ENCODE measurements at regions not wholly inside any gene's neighbourhood (a gene's known extent, or its start where the extent isn't known, plus 50 kb on each side); places are given as distances from the start of the nearest gene placed in this dataset.
A peak's percentile ranks its signal among the peaks of the same experiment; 100 is the strongest.

DNA sequence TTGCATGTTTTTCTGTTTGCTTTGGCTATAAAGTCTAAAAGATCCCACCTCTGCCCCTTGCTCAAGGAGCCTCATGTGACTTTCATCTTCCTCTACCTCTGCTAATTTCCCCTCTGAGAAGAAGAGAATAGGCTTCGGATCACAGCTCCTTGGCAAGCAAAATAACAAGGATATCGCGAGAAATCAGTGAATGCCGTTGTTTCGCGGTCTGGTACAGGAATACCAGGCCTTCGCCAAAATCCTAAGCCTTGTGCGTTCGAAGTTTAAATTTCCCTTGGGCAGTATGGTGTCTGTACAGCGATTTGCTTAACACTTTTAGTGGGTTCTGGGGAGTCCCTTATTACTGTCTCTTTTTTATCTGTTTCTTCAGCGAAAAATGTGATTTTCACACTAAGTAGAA is 142.3 kb downstream of the IRF8 start:
- Mint-ChIP-seq H3K4me3 (no peak overlapping the region), H3K36me3 (no peaks in the 10 kb centered on the region), H3K4me1 (peaks cover 16% of the 10 kb centered on the region), H3K27me3 (peaks cover 21% of the 10 kb centered on the region), H3K9me3 (ENCODE audit: low read depth) (no peaks in the 10 kb centered on the region), H3K27ac (no peak overlapping the region)
- no peak for DNase-seq
- CTCF ChIA-PET: interaction anchor here (1.2 kb wide), 1 partner anchor 25 kb away, joined by 3 read pairs; no protein-coding TSS in a partner anchor
- no peak for ATAC-seq

DNA sequence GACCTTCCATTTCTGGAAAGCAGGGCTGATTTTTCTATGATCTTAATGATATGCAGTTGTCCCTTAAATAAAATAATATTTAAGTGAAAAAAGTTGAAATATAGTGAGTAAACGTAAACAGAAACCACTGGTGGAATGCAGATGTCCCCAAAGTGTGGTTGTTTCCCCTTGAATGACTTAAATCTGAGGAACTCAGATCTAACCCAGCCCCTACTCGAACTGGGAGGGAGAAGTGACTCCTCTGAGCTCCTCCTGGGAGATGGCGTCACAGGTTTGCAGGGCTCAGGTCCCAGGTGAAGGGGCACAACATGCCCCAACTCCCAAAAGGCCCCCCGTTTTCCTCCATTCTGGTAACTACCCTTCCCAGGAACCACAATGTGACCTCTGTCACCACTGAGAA is 142.8 kb downstream of the IRF8 start:
- ATAC-seq: no peak
- Mint-ChIP-seq H3K36me3 (no peaks in the 10 kb centered on the region), H3K4me1 (peaks cover 16% of the 10 kb centered on the region), H3K27me3 (peaks cover 26% of the 10 kb centered on the region), H3K27ac (no peak overlapping the region), H3K9me3 (ENCODE audit: low read depth) (no peaks in the 10 kb centered on the region), H3K4me3 (no peak overlapping the region)
- DNase-seq: no peak
- CTCF ChIA-PET: no interaction called here

DNA sequence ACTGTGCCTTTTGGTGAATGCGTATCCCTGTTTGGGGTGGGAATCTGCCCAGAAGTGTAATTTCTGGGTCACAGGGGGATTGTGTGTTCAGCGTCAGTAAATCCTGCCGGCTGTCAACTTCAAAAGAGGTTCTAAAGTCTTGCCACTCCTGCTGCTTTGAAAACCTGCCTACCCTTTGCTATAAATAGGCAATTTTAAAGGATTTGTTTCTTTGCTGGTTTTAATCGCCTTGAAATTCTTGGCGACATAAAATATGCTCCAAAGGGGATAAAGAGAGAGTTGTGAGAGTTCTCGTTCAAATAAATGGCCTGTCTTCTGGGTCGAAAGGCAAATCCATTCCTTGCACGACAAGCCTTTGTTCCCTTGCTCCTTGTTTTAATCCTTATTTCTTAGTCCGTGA is 143.4 kb downstream of the IRF8 start:
- no peaks in the 10 kb centered on the region for H3K9me3 Mint-ChIP-seq (ENCODE audit: low read depth)
- H3K4me3 Mint-ChIP-seq: no peak overlapping the region
- peaks cover 16% of the 10 kb centered on the region for H3K4me1 Mint-ChIP-seq
- no peak for DNase-seq
- no peak for ATAC-seq
- H3K27ac Mint-ChIP-seq: no peak overlapping the region
- CTCF ChIA-PET: no interaction called here
- peaks cover 32% of the 10 kb centered on the region for H3K27me3 Mint-ChIP-seq
- no peaks in the 10 kb centered on the region for H3K36me3 Mint-ChIP-seq

DNA sequence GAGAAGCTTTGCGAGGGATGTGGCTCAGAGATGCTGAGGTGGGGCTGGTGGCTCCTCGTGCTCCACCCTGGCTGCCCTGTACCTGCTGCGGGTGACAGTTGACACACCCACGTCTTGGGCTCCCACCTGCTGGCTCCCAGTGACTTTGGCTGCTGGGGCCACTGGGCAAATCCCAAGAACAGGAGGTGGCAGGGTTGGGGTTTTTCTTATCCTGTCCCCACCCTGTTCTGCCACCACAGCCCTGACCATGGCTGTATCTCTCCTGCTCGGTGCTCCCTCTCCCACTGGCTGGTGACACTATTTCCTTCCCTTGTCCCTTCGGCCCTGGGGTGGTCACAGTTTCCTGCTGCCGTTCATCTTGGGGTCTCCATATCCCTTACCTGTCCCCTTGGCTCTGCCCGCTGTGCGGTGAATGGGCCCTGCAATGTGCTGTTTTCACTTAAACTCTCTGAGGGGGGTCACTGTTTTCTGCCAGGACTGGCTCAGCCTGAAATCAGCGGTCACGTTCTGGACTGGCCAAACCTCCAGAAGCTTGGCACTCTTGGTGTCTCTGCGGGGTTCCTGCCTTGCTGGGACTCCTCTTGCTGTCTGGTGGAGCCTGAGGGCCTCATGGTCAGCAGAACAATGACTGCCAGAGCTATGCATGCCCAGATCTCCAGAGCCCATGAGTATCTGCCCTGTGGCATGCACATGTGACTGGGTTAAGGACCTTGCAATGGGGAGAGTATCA is 144.2 kb downstream of the IRF8 start:
- Mint-ChIP-seq H3K9me3 (ENCODE audit: low read depth) (no peaks in the 10 kb centered on the region), H3K27me3 (peaks cover 35% of the 10 kb centered on the region), H3K4me1 (peaks cover 16% of the 10 kb centered on the region), H3K36me3 (no peaks in the 10 kb centered on the region), H3K4me3 (no peak overlapping the region), H3K27ac (no peak overlapping the region)
- CTCF ChIA-PET: interaction anchor here (1.8 to 2.3 kb wide), 2 partner anchors 29 to 475 kb away, joined by 4 to 10 read pairs; no protein-coding TSS in a partner anchor
- DNase-seq: no peak
- no peak for ATAC-seq

DNA sequence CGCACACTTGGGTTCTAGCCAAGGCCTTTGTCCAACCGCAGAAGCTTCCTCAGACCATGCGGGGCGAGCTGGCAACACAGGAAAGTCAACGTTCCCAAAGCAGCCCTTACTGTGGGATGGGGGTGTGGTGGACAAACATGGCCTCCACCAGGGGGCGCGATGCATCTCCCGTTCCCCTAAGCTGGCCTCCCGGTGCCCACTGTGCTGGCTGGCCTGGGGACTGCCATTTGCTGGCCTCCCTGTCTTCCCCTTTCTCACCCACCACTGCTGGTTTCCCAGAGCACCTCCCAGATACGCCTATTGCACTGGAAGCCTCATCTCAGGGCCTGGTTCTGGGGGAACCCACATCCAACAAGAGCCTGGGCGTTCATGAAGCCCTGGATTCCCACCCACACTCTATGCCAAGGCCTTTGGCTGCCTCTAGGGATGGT is 145.3 kb downstream of the IRF8 start:
- ATAC-seq (no peak), DNase-seq (peak; percentile 46)
- CTCF ChIA-PET: interaction anchor here (0.7 to 2.3 kb wide), 8 partner anchors 11 to 474 kb away, joined by 3 to 10 read pairs (median 4); no protein-coding TSS in a partner anchor
- peaks cover 13% of the 10 kb centered on the region for H3K4me1 Mint-ChIP-seq
- H3K27me3 Mint-ChIP-seq: peaks cover 39% of the 10 kb centered on the region
- H3K9me3 Mint-ChIP-seq (ENCODE audit: low read depth): no peaks in the 10 kb centered on the region
- no peak overlapping the region for H3K4me3 Mint-ChIP-seq
- H3K27ac Mint-ChIP-seq: no peak overlapping the region
- H3K36me3 Mint-ChIP-seq: no peaks in the 10 kb centered on the region

DNA sequence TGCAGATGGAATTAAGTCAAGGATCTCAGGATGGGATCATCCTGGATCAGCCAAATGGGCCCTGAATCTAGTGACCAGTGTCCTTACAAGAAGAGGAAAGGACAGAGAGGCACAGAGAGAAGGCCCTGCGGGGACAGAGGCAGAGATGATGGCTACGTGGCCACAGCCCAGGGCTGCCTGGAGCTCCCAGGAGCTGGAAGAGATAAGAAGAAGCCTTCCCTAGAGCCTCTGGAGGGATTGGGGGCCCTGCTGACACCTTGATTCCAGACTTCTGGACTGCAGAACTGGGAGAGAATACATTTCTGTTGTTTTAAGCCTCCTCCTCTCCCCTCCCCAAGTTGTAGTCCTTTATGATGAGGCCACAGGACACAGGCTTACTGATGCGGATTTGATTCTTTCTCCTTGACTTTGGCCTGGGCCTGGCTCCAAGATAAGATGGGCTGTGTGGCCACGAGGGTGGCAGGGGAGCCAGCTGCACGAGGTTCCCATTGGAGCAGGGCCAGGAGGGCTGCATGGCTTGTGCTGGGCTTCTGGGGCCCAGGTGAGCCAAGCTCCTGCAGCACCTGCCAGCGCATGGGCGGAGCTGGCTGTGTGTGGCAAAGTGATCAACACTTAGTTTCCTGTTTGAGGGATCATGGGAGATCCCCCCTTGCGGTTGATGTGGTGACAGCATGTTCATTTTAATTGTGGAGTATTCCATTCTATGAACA is 146.1 kb downstream of the IRF8 start:
- H3K9me3 Mint-ChIP-seq (ENCODE audit: low read depth): no peaks in the 10 kb centered on the region
- H3K4me1 Mint-ChIP-seq: peaks cover 11% of the 10 kb centered on the region
- H3K27me3 Mint-ChIP-seq: peaks cover 39% of the 10 kb centered on the region
- H3K27ac Mint-ChIP-seq: no peak overlapping the region
- no peak overlapping the region for H3K4me3 Mint-ChIP-seq
- ATAC-seq (peak; percentile 45), DNase-seq (peak; percentile 64)
- H3K36me3 Mint-ChIP-seq: no peaks in the 10 kb centered on the region
- CTCF ChIA-PET: interaction anchor here (0.7 to 2.3 kb wide), 8 partner anchors 10 to 473 kb away, joined by 3 to 10 read pairs (median 4); no protein-coding TSS in a partner anchor

DNA sequence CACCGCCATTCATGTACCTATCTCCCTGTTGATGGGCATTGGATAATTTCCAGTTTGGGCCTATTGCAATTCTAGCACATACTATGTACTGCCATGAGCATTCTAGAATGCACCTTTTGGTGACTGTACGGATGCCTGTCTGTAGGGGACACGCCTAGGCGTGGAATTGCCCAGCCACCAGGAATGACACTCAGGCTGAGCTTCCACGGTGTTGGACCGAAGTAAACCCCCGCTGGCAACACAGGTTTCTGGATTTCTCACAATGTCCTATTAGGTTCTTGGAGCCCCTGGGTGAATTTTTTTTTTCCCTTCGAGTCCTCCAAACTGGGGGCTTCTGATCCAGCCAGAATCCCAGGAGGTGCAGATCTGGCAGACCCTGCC is 146.6 kb downstream of the IRF8 start:
- no peak overlapping the region for H3K4me3 Mint-ChIP-seq
- CTCF ChIA-PET: interaction anchor here (0.9 to 2.3 kb wide), 4 partner anchors 9 to 472 kb away, joined by 3 to 10 read pairs (median 5); no protein-coding TSS in a partner anchor
- H3K4me1 Mint-ChIP-seq: peaks cover 11% of the 10 kb centered on the region
- DNase-seq: no peak
- H3K27ac Mint-ChIP-seq: no peak overlapping the region
- no peaks in the 10 kb centered on the region for H3K9me3 Mint-ChIP-seq (ENCODE audit: low read depth)
- peaks cover 39% of the 10 kb centered on the region for H3K27me3 Mint-ChIP-seq
- no peaks in the 10 kb centered on the region for H3K36me3 Mint-ChIP-seq
- no peak for ATAC-seq

DNA sequence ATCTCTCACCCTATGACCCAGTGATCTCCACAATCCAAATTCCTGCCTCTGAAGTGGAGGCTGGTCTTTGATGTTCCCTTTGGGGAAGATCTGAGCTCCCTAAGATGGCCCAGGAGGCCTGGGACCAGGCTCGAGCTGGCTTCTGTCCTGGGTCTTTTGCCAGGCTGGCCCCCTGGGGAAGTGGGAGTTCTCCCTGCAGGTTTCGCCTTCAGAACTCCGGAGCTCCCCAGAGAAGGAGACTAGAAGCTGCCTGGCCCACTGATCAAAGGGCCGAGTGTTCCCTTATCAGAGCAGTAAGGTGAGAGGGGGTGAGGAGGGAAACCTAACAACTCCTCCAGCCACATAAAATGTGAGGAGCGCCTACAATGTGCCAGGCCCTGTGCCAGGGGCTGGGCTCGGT is 147.1 kb downstream of the IRF8 start:
- CTCF ChIA-PET: interaction anchor here (2.3 kb wide), 1 partner anchor 245 kb away, joined by 6 read pairs; no protein-coding TSS in a partner anchor
- DNase-seq: no peak
- Mint-ChIP-seq H3K4me1 (peaks cover 11% of the 10 kb centered on the region), H3K4me3 (no peak overlapping the region), H3K27ac (no peak overlapping the region), H3K27me3 (peaks cover 36% of the 10 kb centered on the region), H3K36me3 (no peaks in the 10 kb centered on the region), H3K9me3 (ENCODE audit: low read depth) (no peaks in the 10 kb centered on the region)
- ATAC-seq: no peak

DNA sequence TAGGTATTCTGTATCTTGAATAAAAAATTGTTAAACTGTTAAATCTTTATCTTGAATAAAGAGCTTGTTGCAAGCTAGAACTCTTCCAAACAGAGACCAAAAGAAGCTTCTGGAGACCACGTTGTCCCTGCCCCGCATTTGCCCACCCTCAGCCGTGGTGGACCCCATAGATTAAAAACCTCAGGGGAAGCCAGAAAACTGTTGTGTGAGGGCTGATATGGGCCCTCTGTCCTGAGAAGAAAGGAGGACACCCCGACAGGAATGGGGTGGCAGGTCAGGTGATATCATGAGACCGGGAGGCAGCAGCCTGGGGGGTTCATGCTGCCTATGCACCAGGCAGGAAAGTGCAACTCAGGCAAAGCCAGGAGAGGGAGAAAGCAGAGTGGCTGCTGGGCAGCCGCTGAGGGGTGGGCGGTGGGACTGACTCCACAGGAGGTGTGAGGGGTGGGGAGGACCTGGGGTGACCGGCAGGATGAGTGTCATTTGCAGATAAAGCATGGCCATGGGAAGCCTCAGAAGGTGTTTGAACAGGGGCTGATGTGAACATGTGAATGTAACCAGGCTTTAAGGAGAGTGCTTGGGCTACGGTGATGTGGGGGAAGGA is 147.8 kb downstream of the IRF8 start:
- DNase-seq: no peak
- H3K36me3 Mint-ChIP-seq: no peaks in the 10 kb centered on the region
- H3K27ac Mint-ChIP-seq: no peak overlapping the region
- no peaks in the 10 kb centered on the region for H3K9me3 Mint-ChIP-seq (ENCODE audit: low read depth)
- peaks cover 11% of the 10 kb centered on the region for H3K4me1 Mint-ChIP-seq
- peaks cover 32% of the 10 kb centered on the region for H3K27me3 Mint-ChIP-seq
- H3K4me3 Mint-ChIP-seq: no peak overlapping the region
- ATAC-seq: no peak
- CTCF ChIA-PET: no interaction called here

DNA sequence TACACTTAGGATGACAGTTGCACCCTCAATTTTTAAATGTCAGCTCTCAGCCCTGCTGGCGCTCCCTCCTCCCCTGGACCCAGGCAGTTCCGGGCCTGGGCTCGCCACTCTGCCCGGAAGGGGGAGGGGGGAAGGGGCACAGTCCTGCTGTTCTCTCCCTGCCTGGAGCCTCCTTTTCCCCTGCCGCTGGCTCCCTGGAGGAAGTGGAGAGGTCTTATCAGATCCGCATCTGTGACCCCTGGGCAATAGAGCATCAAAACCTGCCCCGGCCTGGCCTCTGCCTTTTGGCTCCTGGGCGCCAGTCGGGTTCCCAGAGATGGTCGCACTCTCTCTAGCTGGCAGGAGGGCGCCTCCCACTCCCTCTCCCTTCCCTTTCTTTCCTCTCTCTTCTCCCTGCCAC is 149.3 kb downstream of the IRF8 start:
- H3K27me3 Mint-ChIP-seq: peaks cover 22% of the 10 kb centered on the region
- H3K4me1 Mint-ChIP-seq: peaks cover 11% of the 10 kb centered on the region
- no peak for DNase-seq
- no peak overlapping the region for H3K4me3 Mint-ChIP-seq
- no peak for ATAC-seq
- no peaks in the 10 kb centered on the region for H3K9me3 Mint-ChIP-seq (ENCODE audit: low read depth)
- no peak overlapping the region for H3K27ac Mint-ChIP-seq
- no peaks in the 10 kb centered on the region for H3K36me3 Mint-ChIP-seq
- CTCF ChIA-PET: interaction anchor here (1.2 kb wide), 1 partner anchor 32 kb away, joined by 4 read pairs; no protein-coding TSS in a partner anchor

DNA sequence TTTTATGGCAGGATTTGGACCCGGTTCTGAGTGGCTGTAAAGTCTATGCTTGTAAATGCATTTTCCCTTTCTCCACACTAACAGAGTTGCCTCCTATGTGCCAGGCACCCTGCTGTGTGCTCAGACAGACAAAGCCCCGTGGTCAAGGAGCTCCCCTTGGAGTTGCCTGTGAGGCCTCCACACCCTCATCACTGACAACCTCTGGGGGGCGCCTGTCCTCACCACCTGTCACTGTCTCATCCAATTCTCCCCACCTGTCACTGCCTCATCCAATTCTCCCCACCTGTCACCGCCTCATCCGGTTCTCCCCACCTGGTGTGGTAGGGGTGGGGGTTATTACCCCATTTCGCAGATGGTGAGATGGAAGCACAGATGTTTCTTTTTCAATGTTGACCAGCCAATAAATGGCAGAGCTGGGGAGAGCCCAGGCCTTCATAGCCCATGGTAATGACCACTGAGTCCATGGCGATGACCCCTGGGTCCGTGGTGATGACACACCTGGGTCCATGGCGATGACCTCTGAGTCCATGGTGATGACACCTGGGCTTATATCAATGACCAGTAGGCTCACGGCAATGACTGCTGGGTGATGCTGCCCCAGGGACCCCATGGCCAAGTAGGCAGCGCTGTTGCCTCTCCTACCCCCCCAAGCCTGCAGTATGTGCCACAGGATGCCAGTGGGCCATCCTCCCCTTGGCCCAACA is 150.1 kb downstream of the IRF8 start:
- peaks cover 21% of the 10 kb centered on the region for H3K27me3 Mint-ChIP-seq
- no peaks in the 10 kb centered on the region for H3K36me3 Mint-ChIP-seq
- no peak overlapping the region for H3K4me3 Mint-ChIP-seq
- ATAC-seq (no peak), DNase-seq (no peak)
- CTCF ChIA-PET: interaction anchor here (1.2 kb wide), 1 partner anchor 33 kb away, joined by 4 read pairs; no protein-coding TSS in a partner anchor
- no peak overlapping the region for H3K27ac Mint-ChIP-seq
- H3K4me1 Mint-ChIP-seq: peaks cover 11% of the 10 kb centered on the region
- H3K9me3 Mint-ChIP-seq (ENCODE audit: low read depth): no peaks in the 10 kb centered on the region

DNA sequence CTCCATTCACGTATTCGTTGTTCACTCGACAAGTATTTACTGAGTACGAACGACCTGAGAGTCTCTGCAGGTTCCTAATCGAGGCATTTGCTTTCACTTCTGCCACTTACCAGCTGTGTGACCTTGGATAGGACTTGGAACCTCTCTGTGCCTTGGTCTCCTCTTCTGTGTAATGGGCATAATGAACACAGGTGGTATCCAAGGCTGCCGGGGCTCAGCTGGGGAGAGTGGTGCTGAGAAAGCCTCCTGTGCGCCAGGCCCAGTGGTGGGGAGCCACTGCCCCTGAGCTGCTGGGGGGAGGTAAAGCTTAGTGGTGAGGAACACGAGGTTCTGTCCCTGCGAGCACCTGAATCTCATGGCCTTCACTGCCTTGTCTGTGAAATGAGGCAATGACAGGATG is 150.7 kb downstream of the IRF8 start:
- H3K4me1 Mint-ChIP-seq: peaks cover 9% of the 10 kb centered on the region
- ATAC-seq: no peak

DNA sequence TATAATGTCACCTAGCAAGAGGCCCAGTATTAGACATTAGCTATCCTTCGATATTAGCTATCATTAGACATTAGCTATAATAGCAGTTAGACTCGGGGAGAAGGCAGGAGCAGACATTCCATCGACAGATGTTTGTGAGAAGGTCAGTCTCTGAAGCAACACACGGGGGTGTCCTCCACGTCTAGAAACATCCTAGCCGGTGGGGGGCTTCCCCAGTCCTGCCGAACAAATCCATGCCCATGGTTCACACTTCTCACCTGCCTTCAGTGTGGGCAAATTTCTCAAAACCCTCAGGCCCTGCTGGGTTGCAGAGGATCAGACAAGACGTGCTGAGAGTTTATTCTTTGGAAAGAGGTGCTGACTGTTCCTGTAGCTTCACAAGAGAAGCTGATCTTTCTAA is 151.1 kb downstream of the IRF8 start:
- H3K4me1 Mint-ChIP-seq: peaks cover 5% of the 10 kb centered on the region
- DNase-seq (no peak), ATAC-seq (no peak)
- H3K9me3 Mint-ChIP-seq (ENCODE audit: low read depth): no peaks in the 10 kb centered on the region
- CTCF ChIA-PET: no interaction called here
- H3K36me3 Mint-ChIP-seq: no peaks in the 10 kb centered on the region
- H3K27ac Mint-ChIP-seq: no peak overlapping the region
- H3K27me3 Mint-ChIP-seq: peaks cover 21% of the 10 kb centered on the region
- H3K4me3 Mint-ChIP-seq: no peak overlapping the region

More for the DNA sequence above, 150.7 kb downstream of the IRF8 start:
- H3K4me3 Mint-ChIP-seq: no peak overlapping the region
- H3K9me3 Mint-ChIP-seq (ENCODE audit: low read depth): no peaks in the 10 kb centered on the region
- no peaks in the 10 kb centered on the region for H3K36me3 Mint-ChIP-seq
- no peak overlapping the region for H3K27ac Mint-ChIP-seq
- peaks cover 21% of the 10 kb centered on the region for H3K27me3 Mint-ChIP-seq
- CTCF ChIA-PET: interaction anchor here (1.2 kb wide), 1 partner anchor 34 kb away, joined by 4 read pairs; no protein-coding TSS in a partner anchor
- no peak for DNase-seq

All from activated CD8-positive, alpha-beta memory T cell treated with anti-CD3 and anti-CD28 coated beads, Interleukin-2, amount 10 ng/mL, durations not matched to agents 7 days and 5 days (primary cell).